GM23338 (cell line): ENCODE measurements at regions not wholly inside any gene's neighbourhood (a gene's known extent, or its start where the extent isn't known, plus 50 kb on each side); places are given as distances from the start of the nearest gene placed in this dataset.

Source experiments
- ATAC-seq: fragments of 200-7000 bp; cut with Tn5 transposase; 3 replicates; pipeline ENCODE4 v1.9.1; 2020
- DNase-seq: peaks from one replicate; pipeline ENCODE4 v3.0.0-alpha.2; 2015; ENCODE audit warnings: low spot score
- H2AFZ ChIP-seq: fragments of 200-600 bp; sonication (generic); 2 replicates; pipeline ENCODE4 v1.8.0; 2016; ENCODE audit warnings: antibody characterized with exemption, mild to moderate bottlenecking, moderate library complexity
- H3F3A ChIP-seq: fragments of 200-600 bp; sonication (generic); replicated peaks from 2 replicates; pipeline ENCODE4 v1.8.0; 2017; ENCODE audit warnings: antibody characterized with exemption, mixed run types, low read depth
- H3K27ac ChIP-seq: fragments of 200-600 bp; sonication (generic); 2 replicates; pipeline ENCODE4 v1.6.1; 2016; ENCODE audit warnings: low read depth
- H3K27me3 ChIP-seq: fragments of 200-600 bp; sonication (generic); 2 replicates; pipeline ENCODE4 v1.8.0; 2016; ENCODE audit warnings: mild to moderate bottlenecking, mixed run types, moderate library complexity; ENCODE audit not compliant: insufficient read depth
- H3K36me3 ChIP-seq: fragments of 200-600 bp; sonication (generic); 2 replicates; pipeline ENCODE4 v1.8.0; 2016; ENCODE audit warnings: mild to moderate bottlenecking; ENCODE audit not compliant: insufficient read depth
- H3K4me1 ChIP-seq: fragments of 200-600 bp; sonication (generic); 2 replicates; pipeline ENCODE4 v1.8.0; 2016; ENCODE audit warnings: mild to moderate bottlenecking, moderate library complexity; ENCODE audit not compliant: insufficient read depth
- H3K4me2 ChIP-seq: fragments of 200-600 bp; sonication (generic); 2 replicates; pipeline ENCODE4 v1.7.1; 2017; ENCODE audit warnings: mixed run types
- H3K4me3 ChIP-seq: fragments of 200-600 bp; sonication (generic); 2 replicates; pipeline ENCODE4 v1.6.1; 2016; ENCODE audit warnings: mixed run types
- H3K79me2 ChIP-seq: fragments of 200-600 bp; sonication (generic); replicated peaks from 2 replicates; pipeline ENCODE4 v1.8.0; 2017; ENCODE audit warnings: mild to moderate bottlenecking; ENCODE audit not compliant: insufficient read depth
- H3K9me2 ChIP-seq: fragments of 200-600 bp; sonication (generic); 2 replicates; pipeline ENCODE4 v1.8.0; 2017; ENCODE audit not compliant: insufficient read depth
- H4K20me1 ChIP-seq: fragments of 200-600 bp; sonication (generic); replicated peaks from 2 replicates; pipeline ENCODE4 v1.8.0; 2017; ENCODE audit warnings: mild to moderate bottlenecking; ENCODE audit not compliant: insufficient read depth
- H3K27ac Mint-ChIP-seq: 2 replicates; pipeline ENCODE4 v1.8.0; 2020; ENCODE audit warnings: inconsistent platforms, mild to moderate bottlenecking, moderate library complexity, mixed read lengths
- H3K27me3 Mint-ChIP-seq: 3 replicates; pipeline ENCODE4 v1.8.0; 2022; ENCODE audit warnings: low read depth, mild to moderate bottlenecking, moderate library complexity, mixed read lengths, inconsistent platforms; ENCODE audit not compliant: insufficient read depth, poor library complexity
- H3K36me3 Mint-ChIP-seq: 3 replicates; pipeline ENCODE4 v1.8.0; 2021; ENCODE audit warnings: low read depth, mild to moderate bottlenecking, inconsistent platforms, moderate library complexity, mixed read lengths
- H3K4me1 Mint-ChIP-seq: 3 replicates; pipeline ENCODE4 v1.8.0; 2020; ENCODE audit warnings: mild to moderate bottlenecking, inconsistent platforms, mixed read lengths
- H3K4me3 Mint-ChIP-seq: 3 replicates; pipeline ENCODE4 v1.8.0; 2021; ENCODE audit warnings: moderate library complexity, mild to moderate bottlenecking, inconsistent platforms, mixed read lengths
- H3K9me3 Mint-ChIP-seq: 3 replicates; pipeline ENCODE4 v1.8.0; 2020; ENCODE audit warnings: moderate library complexity, mild to moderate bottlenecking, inconsistent platforms, mixed read lengths
- JUNB ChIP-seq: IDR thresholded peaks from one replicate; pipeline ENCODE4 v1.6.1; 2016; ENCODE audit warnings: antibody characterized with exemption; ENCODE audit not compliant: unreplicated experiment
- STAT1 ChIP-seq: IDR thresholded peaks from one replicate; pipeline ENCODE4 v1.6.1; 2016; ENCODE audit warnings: antibody characterized with exemption; ENCODE audit not compliant: unreplicated experiment
- ZNF114 ChIP-seq: fragments of 250-450 bp; sonication (Bioruptor Pico); IDR thresholded peaks from 2 replicates; pipeline ENCODE4 v1.5.0; 2020; ENCODE audit warnings: mild to moderate bottlenecking, moderate library complexity
- TF ChIP-seq, protein P1 (sequence below): fragments of 250-450 bp; sonication (Bioruptor Pico); IDR thresholded peaks from 2 replicates; pipeline ENCODE4 v1.5.0; 2020; ENCODE audit warnings: mild to moderate bottlenecking, moderate library complexity
- TF ChIP-seq, protein P2 (sequence below), 2 experiments: fragments of 200-600 bp in 1 of 2; sonication (generic) in 1 of 2; conservative IDR thresholded peaks; 2 replicates each; pipeline versions ENCODE4 v1.5.1 to v1.6.1; 2016 to 2017; ENCODE audit warnings: antibody characterized with exemption in 2 of 2, low read depth in 2 of 2, mild to moderate bottlenecking in 2 of 2, moderate library complexity in 1 of 2

- TF ChIP-seq, protein P1, sequence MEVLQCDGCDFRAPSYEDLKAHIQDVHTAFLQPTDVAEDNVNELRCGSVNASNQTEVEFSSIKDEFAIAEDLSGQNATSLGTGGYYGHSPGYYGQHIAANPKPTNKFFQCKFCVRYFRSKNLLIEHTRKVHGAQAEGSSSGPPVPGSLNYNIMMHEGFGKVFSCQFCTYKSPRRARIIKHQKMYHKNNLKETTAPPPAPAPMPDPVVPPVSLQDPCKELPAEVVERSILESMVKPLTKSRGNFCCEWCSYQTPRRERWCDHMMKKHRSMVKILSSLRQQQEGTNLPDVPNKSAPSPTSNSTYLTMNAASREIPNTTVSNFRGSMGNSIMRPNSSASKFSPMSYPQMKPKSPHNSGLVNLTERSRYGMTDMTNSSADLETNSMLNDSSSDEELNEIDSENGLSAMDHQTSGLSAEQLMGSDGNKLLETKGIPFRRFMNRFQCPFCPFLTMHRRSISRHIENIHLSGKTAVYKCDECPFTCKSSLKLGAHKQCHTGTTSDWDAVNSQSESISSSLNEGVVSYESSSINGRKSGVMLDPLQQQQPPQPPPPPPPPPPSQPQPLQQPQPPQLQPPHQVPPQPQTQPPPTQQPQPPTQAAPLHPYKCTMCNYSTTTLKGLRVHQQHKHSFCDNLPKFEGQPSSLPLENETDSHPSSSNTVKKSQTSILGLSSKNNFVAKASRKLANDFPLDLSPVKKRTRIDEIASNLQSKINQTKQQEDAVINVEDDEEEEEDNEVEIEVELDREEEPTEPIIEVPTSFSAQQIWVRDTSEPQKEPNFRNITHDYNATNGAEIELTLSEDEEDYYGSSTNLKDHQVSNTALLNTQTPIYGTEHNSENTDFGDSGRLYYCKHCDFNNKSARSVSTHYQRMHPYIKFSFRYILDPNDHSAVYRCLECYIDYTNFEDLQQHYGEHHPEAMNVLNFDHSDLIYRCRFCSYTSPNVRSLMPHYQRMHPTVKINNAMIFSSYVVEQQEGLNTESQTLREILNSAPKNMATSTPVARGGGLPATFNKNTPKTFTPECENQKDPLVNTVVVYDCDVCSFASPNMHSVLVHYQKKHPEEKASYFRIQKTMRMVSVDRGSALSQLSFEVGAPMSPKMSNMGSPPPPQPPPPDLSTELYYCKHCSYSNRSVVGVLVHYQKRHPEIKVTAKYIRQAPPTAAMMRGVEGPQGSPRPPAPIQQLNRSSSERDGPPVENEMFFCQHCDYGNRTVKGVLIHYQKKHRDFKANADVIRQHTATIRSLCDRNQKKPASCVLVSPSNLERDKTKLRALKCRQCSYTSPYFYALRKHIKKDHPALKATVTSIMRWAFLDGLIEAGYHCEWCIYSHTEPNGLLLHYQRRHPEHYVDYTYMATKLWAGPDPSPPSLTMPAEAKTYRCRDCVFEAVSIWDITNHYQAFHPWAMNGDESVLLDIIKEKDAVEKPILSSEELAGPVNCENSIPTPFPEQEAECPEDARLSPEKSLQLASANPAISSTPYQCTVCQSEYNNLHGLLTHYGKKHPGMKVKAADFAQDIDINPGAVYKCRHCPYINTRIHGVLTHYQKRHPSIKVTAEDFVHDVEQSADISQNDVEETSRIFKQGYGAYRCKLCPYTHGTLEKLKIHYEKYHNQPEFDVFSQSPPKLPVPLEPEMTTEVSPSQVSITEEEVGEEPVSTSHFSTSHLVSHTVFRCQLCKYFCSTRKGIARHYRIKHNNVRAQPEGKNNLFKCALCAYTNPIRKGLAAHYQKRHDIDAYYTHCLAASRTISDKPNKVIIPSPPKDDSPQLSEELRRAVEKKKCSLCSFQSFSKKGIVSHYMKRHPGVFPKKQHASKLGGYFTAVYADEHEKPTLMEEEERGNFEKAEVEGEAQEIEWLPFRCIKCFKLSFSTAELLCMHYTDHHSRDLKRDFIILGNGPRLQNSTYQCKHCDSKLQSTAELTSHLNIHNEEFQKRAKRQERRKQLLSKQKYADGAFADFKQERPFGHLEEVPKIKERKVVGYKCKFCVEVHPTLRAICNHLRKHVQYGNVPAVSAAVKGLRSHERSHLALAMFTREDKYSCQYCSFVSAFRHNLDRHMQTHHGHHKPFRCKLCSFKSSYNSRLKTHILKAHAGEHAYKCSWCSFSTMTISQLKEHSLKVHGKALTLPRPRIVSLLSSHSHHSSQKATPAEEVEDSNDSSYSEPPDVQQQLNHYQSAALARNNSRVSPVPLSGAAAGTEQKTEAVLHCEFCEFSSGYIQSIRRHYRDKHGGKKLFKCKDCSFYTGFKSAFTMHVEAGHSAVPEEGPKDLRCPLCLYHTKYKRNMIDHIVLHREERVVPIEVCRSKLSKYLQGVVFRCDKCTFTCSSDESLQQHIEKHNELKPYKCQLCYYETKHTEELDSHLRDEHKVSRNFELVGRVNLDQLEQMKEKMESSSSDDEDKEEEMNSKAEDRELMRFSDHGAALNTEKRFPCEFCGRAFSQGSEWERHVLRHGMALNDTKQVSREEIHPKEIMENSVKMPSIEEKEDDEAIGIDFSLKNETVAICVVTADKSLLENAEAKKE (CRISPR knock-in tag): no peak
- no peak for TF ChIP-seq JUNB
- TF ChIP-seq, protein P2, sequence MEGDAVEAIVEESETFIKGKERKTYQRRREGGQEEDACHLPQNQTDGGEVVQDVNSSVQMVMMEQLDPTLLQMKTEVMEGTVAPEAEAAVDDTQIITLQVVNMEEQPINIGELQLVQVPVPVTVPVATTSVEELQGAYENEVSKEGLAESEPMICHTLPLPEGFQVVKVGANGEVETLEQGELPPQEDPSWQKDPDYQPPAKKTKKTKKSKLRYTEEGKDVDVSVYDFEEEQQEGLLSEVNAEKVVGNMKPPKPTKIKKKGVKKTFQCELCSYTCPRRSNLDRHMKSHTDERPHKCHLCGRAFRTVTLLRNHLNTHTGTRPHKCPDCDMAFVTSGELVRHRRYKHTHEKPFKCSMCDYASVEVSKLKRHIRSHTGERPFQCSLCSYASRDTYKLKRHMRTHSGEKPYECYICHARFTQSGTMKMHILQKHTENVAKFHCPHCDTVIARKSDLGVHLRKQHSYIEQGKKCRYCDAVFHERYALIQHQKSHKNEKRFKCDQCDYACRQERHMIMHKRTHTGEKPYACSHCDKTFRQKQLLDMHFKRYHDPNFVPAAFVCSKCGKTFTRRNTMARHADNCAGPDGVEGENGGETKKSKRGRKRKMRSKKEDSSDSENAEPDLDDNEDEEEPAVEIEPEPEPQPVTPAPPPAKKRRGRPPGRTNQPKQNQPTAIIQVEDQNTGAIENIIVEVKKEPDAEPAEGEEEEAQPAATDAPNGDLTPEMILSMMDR (conservative IDR thresholded peaks at IDR 0.05; ENCODE audit: low read depth in 2 of 2): no peak
Observed at GRCh38 chr4:85221606-85222005, 253.3 kb upstream of the ARHGAP24 start (continued).

DNA sequence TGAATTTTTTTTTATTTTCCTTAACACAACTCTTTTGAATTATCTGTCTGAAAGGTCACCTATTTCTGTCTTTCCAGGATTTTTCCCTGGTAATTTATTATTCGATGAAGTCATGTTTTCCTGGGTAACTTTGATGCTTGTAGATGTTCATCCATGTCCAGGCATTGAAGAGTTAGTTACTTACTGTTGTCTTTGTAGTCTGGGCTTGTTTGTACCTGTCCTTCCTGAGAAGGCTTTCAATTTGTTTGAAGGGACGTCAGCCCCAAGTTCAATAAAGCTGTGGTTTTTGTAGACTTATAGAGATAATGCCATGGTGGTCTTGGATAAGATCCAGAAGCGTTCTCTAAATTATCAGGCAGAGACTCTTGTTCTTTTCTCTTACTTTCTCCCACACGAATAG lies 252.4 kb upstream of the ARHGAP24 start:
- H3K9me3 Mint-ChIP-seq: peaks cover 39% of the 10 kb centered on the region
- H3K9me2 ChIP-seq: peaks cover 11% of the 10 kb centered on the region
- no peak for DNase-seq
- no peak overlapping the region for H2AFZ ChIP-seq
- TF ChIP-seq STAT1 (no peak), ZNF114 (CRISPR knock-in tag) (no peak)
- no peaks in the 10 kb centered on the region for H3F3A ChIP-seq
- no peaks in the 10 kb centered on the region for H3K27me3 Mint-ChIP-seq
- H3K4me1 Mint-ChIP-seq: no peaks in the 10 kb centered on the region
- H3K27ac ChIP-seq: no peak overlapping the region
- H3K4me3 Mint-ChIP-seq: no peak overlapping the region
- no peak overlapping the region for H3K4me3 ChIP-seq
- H3K79me2 ChIP-seq: no peaks in the 10 kb centered on the region
- no peak overlapping the region for H3K27ac Mint-ChIP-seq
- no peak overlapping the region for H3K4me2 ChIP-seq
- no peaks in the 10 kb centered on the region for H3K4me1 ChIP-seq
- H4K20me1 ChIP-seq: no peaks in the 10 kb centered on the region
- H3K36me3 Mint-ChIP-seq: peaks cover 7% of the 10 kb centered on the region; the same call in 2 of the 3 replicates
- no peaks in the 10 kb centered on the region for H3K27me3 ChIP-seq
- no peaks in the 10 kb centered on the region for H3K36me3 ChIP-seq
- ATAC-seq: no peak
